Heart left ventricle (tissue), 16 donors: ENCODE measurements at regions not wholly inside any gene's neighbourhood (a gene's known extent, or its start where the extent isn't known, plus 50 kb on each side); places are given as distances from the start of the nearest gene placed in this dataset.
A peak's percentile ranks its signal among the peaks of the same experiment; 100 is the strongest.

Source experiments
- ATAC-seq, 4 donors: fragments of 200-7000 bp; cut with Tn5 transposase; one replicate each; pipeline ENCODE4 v1.9.1; 2020 to 2022; ENCODE audit warnings: moderate library complexity in 4 of 4, mild to moderate bottlenecking in 3 of 4, moderate number of reproducible peaks in 1 of 4
- DNase-seq, 5 donors: peaks; one replicate each; pipeline ENCODE4 v3.0.0-alpha.2; 2020
- H3K27ac ChIP-seq, 12 donors: fragments of 200-600 bp; sonication (generic) in 4 of 12; one replicate each; pipeline versions ENCODE4 v1.5.0 to v1.8.0; 2016 to 2022; ENCODE audit warnings: mild to moderate bottlenecking in 2 of 12
- H3K27me3 ChIP-seq, 9 donors: fragments of 200-600 bp; sonication (generic) in 2 of 9; one replicate each; pipeline versions ENCODE4 v1.5.1 to v1.8.0; 2016 to 2022; ENCODE audit warnings: mild to moderate bottlenecking in 3 of 9
- H3K36me3 ChIP-seq, 9 donors: fragments of 200-600 bp; sonication (generic) in 2 of 9; one replicate each; pipeline versions ENCODE4 v1.5.0 to v1.8.0; 2018 to 2022; ENCODE audit warnings: mild to moderate bottlenecking in 2 of 9
- H3K4me1 ChIP-seq, 12 donors: fragments of 200-600 bp; sonication (generic) in 4 of 12; one replicate each; pipeline versions ENCODE4 v1.5.0 to v1.8.0; 2016 to 2022; ENCODE audit warnings: mild to moderate bottlenecking in 3 of 12
- H3K4me3 ChIP-seq, 12 donors: fragments of 200-600 bp; sonication (generic) in 4 of 12; one replicate each; pipeline versions ENCODE4 v1.5.0 to v1.8.0; 2017 to 2022; ENCODE audit warnings: mild to moderate bottlenecking in 9 of 12, moderate library complexity in 4 of 12
- H3K9me3 ChIP-seq, 12 donors: fragments of 200-600 bp; sonication (generic) in 4 of 12; one replicate each; pipeline versions ENCODE4 v1.5.0 to v1.8.0; 2016 to 2022; ENCODE audit warnings: mild to moderate bottlenecking in 1 of 12
- POLR2A ChIP-seq, 2 donors: fragments of 450-650 bp; IDR thresholded peaks; one replicate each; pipeline ENCODE4 v1.6.1; 2017; ENCODE audit warnings: antibody characterized with exemption in 2 of 2, mild to moderate bottlenecking in 2 of 2, moderate library complexity in 2 of 2
- WGBS, 4 donors: extraction: QIAGEN DNeasy Blood & Tissue Kit in 2 of 4; methylation state at CpG; one replicate each; pipeline versions ENCODE4 v1.1.5 to v1.1.7; 2013 to 2018; 5-methylcytosine and 5-hydroxymethylcytosine counted together
- intact Hi-C, 10 donors: fragments of 100-400 bp; cut with DNase I; formaldehyde crosslinking; loops; one replicate each; pipeline versions ENCODE4 v1.11.1 to v1.14.2; 2022
- TF ChIP-seq, protein P1 (sequence below), 12 donors: fragments of 200-600 bp; sonication (generic) in 4 of 12; IDR thresholded peaks; one replicate each; pipeline versions ENCODE4 v1.5.0 to v1.8.0; 2018 to 2022; ENCODE audit warnings: antibody characterized with exemption in 12 of 12, mild to moderate bottlenecking in 5 of 12
- donor health status: ischemic (EF 13 %, LVEDD 7.1; RV severe dilation, severe dysfunction).
- donor health status: healthy with polysubstance abuse.
- donor health status: DM: no; HTN: yes; CAD: no.
- donor health status: DM: no; HTN: no; CAD: no.
- donor health status: ischemic (EF 25% LVEDD 6.9; RV normal size, moderate dysfunction).
- donor health status: ischemic (EF 25% LVEDD 5.7; RV mildly dilated, moderate dysfunction).
- donor health status: healthy.
- donor health status: DM: yes; HTN: yes; CAD: no.
- donor health status: ischemic (EF 35%, LVEDD 5.7; RV mildly dilated, moderate dysfunction).
- donor health status: nonischemic (EF 11% LVEDD 7.7; RV severe dilation, severe dysfunction).
- donor health status: DM: yes; HTN: yes; CAD: no.
- donor health status: PGD.
- donor health status: ischemic (EF 29% LVEDD 5.4; RV normal size, mild dysfunction).
- donor health status: nonischemic (EF 23%, LVEDD 6.1; RV moderate dilation, normal function).

- ATAC-seq, result no peak
These were observed 104.2 kb upstream of the HCN1 start for GRCh38 chr5:45800331-45800730.

DNA sequence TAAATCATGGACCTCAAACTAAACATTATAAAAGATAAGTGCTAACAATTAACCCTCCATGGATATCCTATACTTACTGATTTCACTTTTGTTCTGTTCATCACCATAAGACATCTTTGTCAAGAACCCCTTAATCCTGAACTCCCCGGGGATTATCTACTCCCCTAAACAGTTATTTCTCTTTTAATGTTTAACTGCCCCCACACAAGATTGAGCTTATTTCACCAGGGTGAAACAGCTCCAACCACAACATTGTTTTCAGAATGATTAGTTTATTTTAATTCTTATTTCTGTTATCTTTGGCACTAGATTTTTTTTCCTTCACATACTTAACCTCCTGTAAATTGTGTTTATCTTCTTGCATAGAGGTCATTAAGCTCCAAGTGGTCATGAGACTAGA, 103.2 kb upstream of the HCN1 start:
- Histone ChIP-seq H3K36me3 (no peaks in the 10 kb centered on the region), H3K4me1 (no peaks in the 10 kb centered on the region), H3K27ac (no peak overlapping the region), H3K9me3 (peaks cover 0 to 60% (median 4%) of the 10 kb centered on the region in 12 donors), H3K4me3 (no peak overlapping the region), H3K27me3 (no peaks in the 10 kb centered on the region)
- ATAC-seq, result no peak
- DNase-seq, result no peak
- WGBS, 4 donors, result 50 to 67% (median 59%) methylated on average over 1 of the region's 1 CpG
- no peak for TF ChIP-seq POLR2A (IDR thresholded peaks at IDR 0.05)
- TF ChIP-seq, protein P1, sequence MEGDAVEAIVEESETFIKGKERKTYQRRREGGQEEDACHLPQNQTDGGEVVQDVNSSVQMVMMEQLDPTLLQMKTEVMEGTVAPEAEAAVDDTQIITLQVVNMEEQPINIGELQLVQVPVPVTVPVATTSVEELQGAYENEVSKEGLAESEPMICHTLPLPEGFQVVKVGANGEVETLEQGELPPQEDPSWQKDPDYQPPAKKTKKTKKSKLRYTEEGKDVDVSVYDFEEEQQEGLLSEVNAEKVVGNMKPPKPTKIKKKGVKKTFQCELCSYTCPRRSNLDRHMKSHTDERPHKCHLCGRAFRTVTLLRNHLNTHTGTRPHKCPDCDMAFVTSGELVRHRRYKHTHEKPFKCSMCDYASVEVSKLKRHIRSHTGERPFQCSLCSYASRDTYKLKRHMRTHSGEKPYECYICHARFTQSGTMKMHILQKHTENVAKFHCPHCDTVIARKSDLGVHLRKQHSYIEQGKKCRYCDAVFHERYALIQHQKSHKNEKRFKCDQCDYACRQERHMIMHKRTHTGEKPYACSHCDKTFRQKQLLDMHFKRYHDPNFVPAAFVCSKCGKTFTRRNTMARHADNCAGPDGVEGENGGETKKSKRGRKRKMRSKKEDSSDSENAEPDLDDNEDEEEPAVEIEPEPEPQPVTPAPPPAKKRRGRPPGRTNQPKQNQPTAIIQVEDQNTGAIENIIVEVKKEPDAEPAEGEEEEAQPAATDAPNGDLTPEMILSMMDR (IDR thresholded peaks at IDR 0.05), result no peak
- intact Hi-C loops, result no loop called here

More at GRCh38 chr5:45800331-45800730, 104.2 kb upstream of the HCN1 start:
- H3K4me1 ChIP-seq, result no peaks in the 10 kb centered on the region
- TF ChIP-seq, protein P1 (IDR thresholded peaks at IDR 0.05), result no peak
- no peak for TF ChIP-seq POLR2A (IDR thresholded peaks at IDR 0.05)
- H3K36me3 ChIP-seq, result no peaks in the 10 kb centered on the region
- 17 to 59% (median 55%) methylated on average over 1 to 2 of the region's 2 CpGs for WGBS, 4 donors
- peak in 1 of 5 donors; percentile 37 for DNase-seq
- intact Hi-C loops, result no loop called here
- H3K9me3 ChIP-seq, result peaks cover 0 to 59% (median 4%) of the 10 kb centered on the region in 12 donors
- H3K4me3 ChIP-seq, result no peak overlapping the region
- no peak overlapping the region for H3K27ac ChIP-seq
- no peaks in the 10 kb centered on the region for H3K27me3 ChIP-seq

DNA sequence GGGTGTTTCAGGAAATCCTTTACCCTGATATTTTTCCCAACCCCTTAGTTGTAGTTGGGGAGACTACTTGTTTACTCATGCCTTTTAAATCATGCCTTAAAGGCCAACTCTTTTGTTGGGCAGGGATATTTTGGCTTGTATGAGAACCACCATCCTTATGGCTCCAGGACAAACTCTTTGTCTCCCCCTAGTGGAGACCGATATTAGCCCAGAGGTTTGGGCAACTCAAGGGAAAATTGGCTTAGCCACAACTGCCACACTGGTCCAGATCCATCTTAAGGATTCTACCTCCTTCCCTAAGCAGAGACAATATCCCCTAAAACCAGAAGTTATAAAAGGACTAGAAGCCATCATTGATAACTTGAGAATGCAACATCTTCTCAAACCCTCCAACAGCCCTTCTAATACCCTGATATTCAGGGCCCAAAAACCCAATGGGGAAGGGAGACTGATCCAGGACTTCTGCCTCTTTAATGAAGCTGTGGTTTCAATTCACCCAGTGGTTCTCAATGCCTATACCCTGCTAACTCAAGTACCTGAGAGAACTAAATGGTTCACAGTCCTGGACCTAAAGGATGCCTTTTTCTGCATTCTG, 100.9 kb upstream of the HCN1 start:
- ATAC-seq, result no peak
- TF ChIP-seq, protein P1 (IDR thresholded peaks at IDR 0.05), result peak in 2 of 12 donors; percentile 3 to 13
- no peak for TF ChIP-seq POLR2A (IDR thresholded peaks at IDR 0.05)

GRCh38 chr5:45795458-45795857, 99.3 kb upstream of the HCN1 start:
- no peak overlapping the region for H3K27ac ChIP-seq
- no peak overlapping the region for H3K4me3 ChIP-seq
- H3K9me3 ChIP-seq, result peaks cover 0 to 44% (median 0%) of the 10 kb centered on the region in 12 donors
- no peaks in the 10 kb centered on the region for H3K36me3 ChIP-seq
- DNase-seq, result no peak
- WGBS, 4 donors, result 39 to 59% (median 53%) methylated on average over 1 of the region's 1 CpG
- no peaks in the 10 kb centered on the region for H3K4me1 ChIP-seq
- no peak for ATAC-seq
- intact Hi-C loops, result no loop called here
- H3K27me3 ChIP-seq, result no peaks in the 10 kb centered on the region
- TF ChIP-seq, protein P1 (IDR thresholded peaks at IDR 0.05), result no peak
- no peak for TF ChIP-seq POLR2A (IDR thresholded peaks at IDR 0.05)

More for the DNA sequence above, 100.9 kb upstream of the HCN1 start:
- no peaks in the 10 kb centered on the region for H3K36me3 ChIP-seq
- H3K9me3 ChIP-seq, result peaks cover 0 to 57% (median under 1%) of the 10 kb centered on the region in 12 donors
- intact Hi-C loops, result no loop called here
- H3K27me3 ChIP-seq, result no peaks in the 10 kb centered on the region
- H3K4me3 ChIP-seq, result no peak overlapping the region
- H3K27ac ChIP-seq, result no peak overlapping the region
- DNase-seq, result no peak
- 45 to 70% (median 64%) methylated on average over 1 of the region's 1 CpG for WGBS, 4 donors
- no peaks in the 10 kb centered on the region for H3K4me1 ChIP-seq
